ENCODE measurements at regions not wholly inside any gene's neighbourhood (a gene's known extent, or its start where the extent isn't known, plus 50 kb on each side); places are given as distances from the start of the nearest gene placed in this dataset.

GRCh38 chr3:116842254-116842957, 132.8 kb downstream of the TUSC7 start:
- no peak overlapping the region for H3K27ac ChIP-seq

GRCh38 chr3:116848248-116848829, 138.8 kb downstream of the TUSC7 start:
- no peak for TF ChIP-seq CTCF (IDR thresholded peaks at IDR 0.05)
- no peak overlapping the region for H3K27ac ChIP-seq
- no peak overlapping the region for H3K4me3 ChIP-seq
- no peak for DNase-seq (ENCODE audit: low spot score)

More at GRCh38 chr3:116842254-116842957, 132.8 kb downstream of the TUSC7 start:
- DNase-seq (ENCODE audit: low spot score) = no peak
- no peak for TF ChIP-seq CTCF (IDR thresholded peaks at IDR 0.05)
- H3K4me3 ChIP-seq = no peak overlapping the region

- Histone ChIP-seq H3K27ac (no peak overlapping the region), H3K4me3 (no peak overlapping the region)
- no peak for TF ChIP-seq CTCF (IDR thresholded peaks at IDR 0.05)
- no peak for DNase-seq (ENCODE audit: low spot score)
Observed at GRCh38 chr3:116849261-116849688, 139.7 kb downstream of the TUSC7 start.

GRCh38 chr3:116852803-116853202, 143.2 kb downstream of the TUSC7 start:
- H3K4me3 ChIP-seq = no peak overlapping the region
- no peak overlapping the region for H3K27ac ChIP-seq
- TF ChIP-seq CTCF (IDR thresholded peaks at IDR 0.05) = no peak
- no peak for DNase-seq (ENCODE audit: low spot score)

- no peak overlapping the region for H3K27ac ChIP-seq
Observed at GRCh38 chr3:116863270-116863770, 153.7 kb downstream of the TUSC7 start.

GRCh38 chr3:116863822-116864589, 154.4 kb downstream of the TUSC7 start:
- no peak for DNase-seq (ENCODE audit: low spot score)
- Histone ChIP-seq H3K27ac (no peak overlapping the region), H3K4me3 (peak overlapping the region; percentile 66)
- peak; percentile 35 for TF ChIP-seq CTCF (IDR thresholded peaks at IDR 0.05)

More at GRCh38 chr3:116863270-116863770, 153.7 kb downstream of the TUSC7 start:
- no peak for DNase-seq (ENCODE audit: low spot score)
- H3K4me3 ChIP-seq = no peak overlapping the region
- TF ChIP-seq CTCF (IDR thresholded peaks at IDR 0.05) = no peak

All from coronary artery (tissue), 2 donors.